Liver (tissue), 8 donors: ENCODE measurements at regions not wholly inside any gene's neighbourhood (a gene's known extent, or its start where the extent isn't known, plus 50 kb on each side); places are given as distances from the start of the nearest gene placed in this dataset.

Experiments
- DNase-seq: peaks from one replicate; pipeline ENCODE4 v3.0.0-alpha.2; 2017; ENCODE audit warnings: low spot score
- H3K27ac ChIP-seq, 2 donors: one replicate each; pipeline ENCODE4 v1.7.0; 2013; ENCODE audit warnings: inconsistent platforms in 2 of 2, low read length in 2 of 2, control low read depth in 1 of 2, low read depth in 1 of 2, mild to moderate bottlenecking in 1 of 2
- H3K27me3 ChIP-seq, 4 donors: one replicate each; pipeline versions ENCODE4 v1.6.1 to v1.7.0; 2013; ENCODE audit warnings: low read length in 3 of 4, inconsistent platforms in 1 of 4, mild to moderate bottlenecking in 1 of 4, moderate library complexity in 1 of 4; ENCODE audit not compliant: control insufficient read depth in 4 of 4, insufficient read depth in 4 of 4
- H3K36me3 ChIP-seq, 4 donors: one replicate each; pipeline versions ENCODE4 v1.6.1 to v1.7.0; 2013; ENCODE audit warnings: low read length in 3 of 4, mild to moderate bottlenecking in 3 of 4, low read depth in 1 of 4, moderate library complexity in 1 of 4; ENCODE audit not compliant: control insufficient read depth in 4 of 4, insufficient read depth in 3 of 4
- H3K4me1 ChIP-seq, 4 donors: one replicate each; pipeline versions ENCODE4 v1.6.1 to v1.7.0; 2013; ENCODE audit warnings: low read length in 3 of 4, mild to moderate bottlenecking in 3 of 4, moderate library complexity in 1 of 4; ENCODE audit not compliant: control insufficient read depth in 4 of 4, insufficient read depth in 4 of 4
- H3K4me3 ChIP-seq, 3 donors: one replicate each; pipeline versions ENCODE4 v1.6.1 to v1.7.0; 2013; ENCODE audit warnings: low read length in 3 of 3, control low read depth in 1 of 3, low read depth in 1 of 3, mild to moderate bottlenecking in 1 of 3
- H3K9ac ChIP-seq, 2 donors: one replicate each; pipeline ENCODE4 v1.7.0; 2013; ENCODE audit warnings: low read length in 2 of 2, mild to moderate bottlenecking in 2 of 2, moderate library complexity in 2 of 2, control low read depth in 1 of 2, low read depth in 1 of 2
- H3K9me3 ChIP-seq, 4 donors: one replicate each; pipeline versions ENCODE4 v1.6.1 to v1.7.0; 2013; ENCODE audit warnings: low read length in 3 of 4; ENCODE audit not compliant: control insufficient read depth in 4 of 4
- EGR1 ChIP-seq, 2 donors: IDR thresholded peaks; 2 replicates each; pipeline ENCODE4 v1.6.1; 2016 to 2018; ENCODE audit warnings: antibody characterized with exemption in 2 of 2, low read depth in 2 of 2
- FOXA1 ChIP-seq: IDR thresholded peaks from 2 replicates; pipeline ENCODE4 v1.6.1; 2016; ENCODE audit warnings: antibody characterized with exemption
- HNF4A ChIP-seq, 2 donors: conservative IDR thresholded peaks; 2 replicates each; pipeline ENCODE4 v1.6.1; 2016; ENCODE audit warnings: antibody characterized with exemption in 2 of 2, mild to moderate bottlenecking in 2 of 2
- HNF4G ChIP-seq: IDR thresholded peaks from 2 replicates; pipeline ENCODE4 v1.6.1; 2016; ENCODE audit warnings: antibody characterized with exemption
- JUND ChIP-seq, 2 donors: IDR thresholded peaks; 2 replicates each; pipeline ENCODE4 v1.6.1; 2016; ENCODE audit warnings: antibody characterized with exemption in 2 of 2
- NR2F2 ChIP-seq: IDR thresholded peaks from 2 replicates; pipeline ENCODE4 v1.6.1; 2016; ENCODE audit warnings: antibody characterized with exemption
- RAD21 ChIP-seq, 2 donors: IDR thresholded peaks; 2 replicates each; pipeline ENCODE4 v1.6.1; 2016; ENCODE audit warnings: antibody characterized with exemption in 2 of 2, mild to moderate bottlenecking in 2 of 2
- RXRA ChIP-seq, 2 donors: IDR thresholded peaks; 2 replicates each; pipeline ENCODE4 v1.6.1; 2017 to 2018; ENCODE audit warnings: antibody characterized with exemption in 2 of 2, mild to moderate bottlenecking in 1 of 2
- YY1 ChIP-seq: IDR thresholded peaks from 2 replicates; pipeline ENCODE4 v1.6.1; 2016; ENCODE audit warnings: antibody characterized with exemption, mild to moderate bottlenecking
- WGBS: extraction: QIAGEN DNeasy Blood & Tissue Kit; methylation state at CpG from one replicate; pipeline ENCODE4 v1.1.7; 2013; 5-methylcytosine and 5-hydroxymethylcytosine counted together
- TF ChIP-seq, protein P1 (sequence below): IDR thresholded peaks from 2 replicates; pipeline ENCODE4 v1.6.1; 2016; ENCODE audit warnings: antibody characterized with exemption, mild to moderate bottlenecking
- TF ChIP-seq, protein P2 (sequence below): IDR thresholded peaks from 2 replicates; pipeline ENCODE4 v1.6.1; 2016; ENCODE audit warnings: antibody characterized with exemption
- TF ChIP-seq, protein P3 (sequence below): fragments of 150-350 bp; IDR thresholded peaks from 2 replicates; pipeline ENCODE4 v1.5.1; 2017; ENCODE audit warnings: improper control_type of control experiment, low read depth, low read length; ENCODE audit not compliant: missing input control
- TF ChIP-seq, protein P4 (sequence below): IDR thresholded peaks from 2 replicates; pipeline ENCODE4 v1.6.1; 2016; ENCODE audit warnings: antibody characterized with exemption
- donor health status: healthy.
- donor health status: healthy.
- donor health status: healthy.
- donor health status: healthy.
- donor health status: healthy.

DNA sequence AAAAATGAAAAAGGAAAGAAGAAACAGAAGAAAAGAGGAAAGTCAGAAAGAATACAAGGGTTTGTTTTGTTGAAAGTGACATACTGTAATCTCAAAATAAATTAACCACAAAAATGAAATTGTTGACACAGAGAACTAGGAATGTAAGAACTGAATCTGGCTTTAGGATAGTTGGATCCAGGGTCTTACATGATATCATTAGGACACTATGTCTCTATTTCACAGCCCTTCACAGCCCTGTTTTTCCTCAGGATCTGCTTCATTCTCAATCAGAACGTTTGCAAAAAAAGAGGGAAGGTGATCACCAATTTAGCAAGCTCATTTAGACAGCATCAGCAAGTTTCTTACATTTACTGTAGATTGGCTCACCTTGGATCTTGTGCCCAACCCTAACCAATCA is 188.5 kb upstream of the NREP start:
- Histone ChIP-seq H3K36me3 (no peaks in the 10 kb centered on the region), H3K27me3 (no peaks in the 10 kb centered on the region), H3K9ac (no peak overlapping the region), H3K4me3 (no peak overlapping the region), H3K4me1 (no peaks in the 10 kb centered on the region), H3K27ac (no peak overlapping the region), H3K9me3 (no peaks in the 10 kb centered on the region)
- no peak for DNase-seq
- WGBS = 54% methylated on average over 1 of the region's 1 CpG
- TF ChIP-seq, protein P1, sequence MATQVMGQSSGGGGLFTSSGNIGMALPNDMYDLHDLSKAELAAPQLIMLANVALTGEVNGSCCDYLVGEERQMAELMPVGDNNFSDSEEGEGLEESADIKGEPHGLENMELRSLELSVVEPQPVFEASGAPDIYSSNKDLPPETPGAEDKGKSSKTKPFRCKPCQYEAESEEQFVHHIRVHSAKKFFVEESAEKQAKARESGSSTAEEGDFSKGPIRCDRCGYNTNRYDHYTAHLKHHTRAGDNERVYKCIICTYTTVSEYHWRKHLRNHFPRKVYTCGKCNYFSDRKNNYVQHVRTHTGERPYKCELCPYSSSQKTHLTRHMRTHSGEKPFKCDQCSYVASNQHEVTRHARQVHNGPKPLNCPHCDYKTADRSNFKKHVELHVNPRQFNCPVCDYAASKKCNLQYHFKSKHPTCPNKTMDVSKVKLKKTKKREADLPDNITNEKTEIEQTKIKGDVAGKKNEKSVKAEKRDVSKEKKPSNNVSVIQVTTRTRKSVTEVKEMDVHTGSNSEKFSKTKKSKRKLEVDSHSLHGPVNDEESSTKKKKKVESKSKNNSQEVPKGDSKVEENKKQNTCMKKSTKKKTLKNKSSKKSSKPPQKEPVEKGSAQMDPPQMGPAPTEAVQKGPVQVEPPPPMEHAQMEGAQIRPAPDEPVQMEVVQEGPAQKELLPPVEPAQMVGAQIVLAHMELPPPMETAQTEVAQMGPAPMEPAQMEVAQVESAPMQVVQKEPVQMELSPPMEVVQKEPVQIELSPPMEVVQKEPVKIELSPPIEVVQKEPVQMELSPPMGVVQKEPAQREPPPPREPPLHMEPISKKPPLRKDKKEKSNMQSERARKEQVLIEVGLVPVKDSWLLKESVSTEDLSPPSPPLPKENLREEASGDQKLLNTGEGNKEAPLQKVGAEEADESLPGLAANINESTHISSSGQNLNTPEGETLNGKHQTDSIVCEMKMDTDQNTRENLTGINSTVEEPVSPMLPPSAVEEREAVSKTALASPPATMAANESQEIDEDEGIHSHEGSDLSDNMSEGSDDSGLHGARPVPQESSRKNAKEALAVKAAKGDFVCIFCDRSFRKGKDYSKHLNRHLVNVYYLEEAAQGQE = no peak
- TF ChIP-seq HNF4A (conservative IDR thresholded peaks at IDR 0.05) = no peak
- TF ChIP-seq, protein P2, sequence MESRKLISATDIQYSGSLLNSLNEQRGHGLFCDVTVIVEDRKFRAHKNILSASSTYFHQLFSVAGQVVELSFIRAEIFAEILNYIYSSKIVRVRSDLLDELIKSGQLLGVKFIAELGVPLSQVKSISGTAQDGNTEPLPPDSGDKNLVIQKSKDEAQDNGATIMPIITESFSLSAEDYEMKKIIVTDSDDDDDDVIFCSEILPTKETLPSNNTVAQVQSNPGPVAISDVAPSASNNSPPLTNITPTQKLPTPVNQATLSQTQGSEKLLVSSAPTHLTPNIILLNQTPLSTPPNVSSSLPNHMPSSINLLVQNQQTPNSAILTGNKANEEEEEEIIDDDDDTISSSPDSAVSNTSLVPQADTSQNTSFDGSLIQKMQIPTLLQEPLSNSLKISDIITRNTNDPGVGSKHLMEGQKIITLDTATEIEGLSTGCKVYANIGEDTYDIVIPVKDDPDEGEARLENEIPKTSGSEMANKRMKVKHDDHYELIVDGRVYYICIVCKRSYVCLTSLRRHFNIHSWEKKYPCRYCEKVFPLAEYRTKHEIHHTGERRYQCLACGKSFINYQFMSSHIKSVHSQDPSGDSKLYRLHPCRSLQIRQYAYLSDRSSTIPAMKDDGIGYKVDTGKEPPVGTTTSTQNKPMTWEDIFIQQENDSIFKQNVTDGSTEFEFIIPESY = no peak
- TF ChIP-seq EGR1 (IDR thresholded peaks at IDR 0.05; ENCODE audit: low read depth in 2 of 2) = no peak

DNA sequence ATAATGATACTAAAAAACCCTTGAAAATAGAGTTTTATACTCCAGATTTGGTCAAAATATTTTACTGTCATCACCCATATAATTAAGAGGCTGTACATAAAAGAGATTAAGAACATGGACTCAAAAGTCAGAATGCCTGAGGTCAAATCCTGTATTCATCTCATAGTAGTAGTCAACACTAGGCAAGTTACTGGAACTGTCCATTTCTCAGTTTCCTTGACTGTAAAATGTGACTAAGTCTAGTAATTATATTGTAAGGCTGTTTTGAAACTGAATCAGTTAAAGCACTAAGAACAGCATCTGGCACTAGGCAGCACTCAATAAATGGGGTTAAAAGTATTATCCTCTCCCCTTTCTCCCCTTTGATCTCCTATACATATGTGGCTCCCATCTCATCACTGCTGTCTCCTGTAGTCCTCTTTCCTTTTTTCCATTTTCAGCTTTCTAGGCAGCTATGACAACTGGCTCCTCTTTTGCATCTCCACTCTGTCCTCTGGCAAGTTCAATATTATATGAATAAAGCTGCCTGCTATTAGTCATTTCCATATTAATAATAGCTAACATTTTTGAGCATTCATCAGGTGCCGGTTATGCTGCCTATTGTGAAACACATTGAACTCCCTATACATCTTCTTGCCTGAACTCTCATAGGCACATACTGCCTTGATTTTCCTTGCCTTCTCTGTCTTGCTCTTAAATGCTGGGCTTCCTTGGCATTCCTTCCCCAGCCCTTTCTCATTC is 185.8 kb upstream of the NREP start:
- 92% methylated on average over 1 of the region's 1 CpG for WGBS
- no peak overlapping the region for H3K9ac ChIP-seq
- no peaks in the 10 kb centered on the region for H3K9me3 ChIP-seq

More for the DNA sequence above, 185.8 kb upstream of the NREP start:
- H3K36me3 ChIP-seq = no peaks in the 10 kb centered on the region
- TF ChIP-seq RXRA (IDR thresholded peaks at IDR 0.05) = no peak
- TF ChIP-seq HNF4G = no peak
- TF ChIP-seq, protein P3, sequence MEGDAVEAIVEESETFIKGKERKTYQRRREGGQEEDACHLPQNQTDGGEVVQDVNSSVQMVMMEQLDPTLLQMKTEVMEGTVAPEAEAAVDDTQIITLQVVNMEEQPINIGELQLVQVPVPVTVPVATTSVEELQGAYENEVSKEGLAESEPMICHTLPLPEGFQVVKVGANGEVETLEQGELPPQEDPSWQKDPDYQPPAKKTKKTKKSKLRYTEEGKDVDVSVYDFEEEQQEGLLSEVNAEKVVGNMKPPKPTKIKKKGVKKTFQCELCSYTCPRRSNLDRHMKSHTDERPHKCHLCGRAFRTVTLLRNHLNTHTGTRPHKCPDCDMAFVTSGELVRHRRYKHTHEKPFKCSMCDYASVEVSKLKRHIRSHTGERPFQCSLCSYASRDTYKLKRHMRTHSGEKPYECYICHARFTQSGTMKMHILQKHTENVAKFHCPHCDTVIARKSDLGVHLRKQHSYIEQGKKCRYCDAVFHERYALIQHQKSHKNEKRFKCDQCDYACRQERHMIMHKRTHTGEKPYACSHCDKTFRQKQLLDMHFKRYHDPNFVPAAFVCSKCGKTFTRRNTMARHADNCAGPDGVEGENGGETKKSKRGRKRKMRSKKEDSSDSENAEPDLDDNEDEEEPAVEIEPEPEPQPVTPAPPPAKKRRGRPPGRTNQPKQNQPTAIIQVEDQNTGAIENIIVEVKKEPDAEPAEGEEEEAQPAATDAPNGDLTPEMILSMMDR = no peak
- TF ChIP-seq, protein P1 = no peak
- no peak for TF ChIP-seq JUND (IDR thresholded peaks at IDR 0.05)
- TF ChIP-seq NR2F2 = no peak
- TF ChIP-seq, protein P2 = no peak
- TF ChIP-seq, protein P4, sequence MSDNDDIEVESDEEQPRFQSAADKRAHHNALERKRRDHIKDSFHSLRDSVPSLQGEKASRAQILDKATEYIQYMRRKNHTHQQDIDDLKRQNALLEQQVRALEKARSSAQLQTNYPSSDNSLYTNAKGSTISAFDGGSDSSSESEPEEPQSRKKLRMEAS = no peak
- no peak for TF ChIP-seq RAD21 (IDR thresholded peaks at IDR 0.05)
- TF ChIP-seq YY1 = no peak
- TF ChIP-seq FOXA1 = no peak
- no peaks in the 10 kb centered on the region for H3K4me1 ChIP-seq
- no peak overlapping the region for H3K4me3 ChIP-seq
- no peak for DNase-seq
- H3K27me3 ChIP-seq = no peaks in the 10 kb centered on the region
- H3K27ac ChIP-seq = no peak overlapping the region
